A673 (cell line): ENCODE measurements at regions not wholly inside any gene's neighbourhood (a gene's known extent, or its start where the extent isn't known, plus 50 kb on each side); places are given as distances from the start of the nearest gene placed in this dataset.
"Not testable (repeated sequence)": the region's sequence is repeated elsewhere in the genome, so short reads cannot be mapped to it uniquely, and the experiment has no call there.

Source experiments
- BruUV-seq: library from RNA; stranded (reverse); fragments of 400-500 nt; replicated peaks from 2 replicates; lab custom pipeline; 2021; lab: Mats Ljungman, UMichigan
- CTCF ChIA-PET: fragments of 300-600 bp; sonication (Branson Sonifier 250); formaldehyde crosslinking; loops from one replicate; lab custom pipeline; 2022; ENCODE audit warnings: antibody characterized with exemption; lab: Charles Lee
- POLR2A ChIA-PET: fragments of 300-600 bp; sonication (Branson Sonifier 250); formaldehyde crosslinking; loops from one replicate; lab custom pipeline; 2022; ENCODE audit warnings: antibody characterized with exemption; ENCODE audit not compliant: low non-redundant PET; lab: Charles Lee
- DNase-seq: peaks from one replicate; pipeline ENCODE4 v3.0.0-alpha.2; 2015; ENCODE audit warnings: low spot score
- H3K27ac ChIP-seq: fragments of 200-600 bp; sonication (generic); 2 replicates; pipeline ENCODE4 v1.5.1; 2016; ENCODE audit warnings: mixed run types, low read depth, mild to moderate bottlenecking, mixed read lengths, antibody characterized with exemption, low read length; ENCODE audit not compliant: poor library complexity, severe bottlenecking
- H3K27me3 ChIP-seq: fragments of 200-600 bp; sonication (generic); replicated peaks from 2 replicates; pipeline ENCODE4 v1.6.1; 2017; ENCODE audit warnings: mixed run types, low read depth, mild to moderate bottlenecking, mixed read lengths, antibody characterized with exemption, low read length; ENCODE audit not compliant: insufficient read depth, poor library complexity
- H3K36me3 ChIP-seq: fragments of 200-600 bp; sonication (generic); 2 replicates; pipeline ENCODE4 v1.6.1; 2016; ENCODE audit warnings: mixed run types, mild to moderate bottlenecking, mixed read lengths, antibody characterized with exemption, low read length; ENCODE audit not compliant: insufficient read depth, poor library complexity, severe bottlenecking
- H3K4me1 ChIP-seq: fragments of 200-600 bp; sonication (generic); 2 replicates; pipeline ENCODE4 v1.6.1; 2017; ENCODE audit warnings: mixed run types, mild to moderate bottlenecking, mixed read lengths, antibody characterized with exemption, low read length; ENCODE audit not compliant: insufficient read depth, poor library complexity, severe bottlenecking
- H3K4me3 ChIP-seq: fragments of 200-600 bp; sonication (generic); 2 replicates; pipeline ENCODE4 v1.5.1; 2016; ENCODE audit warnings: low read depth, mixed run types, mild to moderate bottlenecking, mixed read lengths, low read length; ENCODE audit not compliant: poor library complexity, severe bottlenecking
- H3K9me3 ChIP-seq: fragments of 200-600 bp; sonication (generic); 2 replicates; pipeline ENCODE4 v1.6.1; 2016; ENCODE audit warnings: mixed run types, low read depth, mild to moderate bottlenecking, mixed read lengths, antibody characterized with exemption, low read length; ENCODE audit not compliant: poor library complexity, severe bottlenecking
- EZH2 ChIP-seq: fragments of 200-600 bp; sonication (generic); IDR thresholded peaks from 2 replicates; pipeline ENCODE4 v1.6.1; 2017; ENCODE audit warnings: borderline replicate concordance, low read depth, mild to moderate bottlenecking, mixed read lengths, antibody characterized with exemption, low read length; ENCODE audit not compliant: poor library complexity, severe bottlenecking
- intact Hi-C: fragments of 100-400 bp; cut with micrococcal nuclease; formaldehyde crosslinking; loops from one replicate; pipeline ENCODE4 v1.10.0; 2022; ENCODE audit not compliant: unreplicated experiment
- TF ChIP-seq, protein P1 (sequence below): fragments of 300-800, 200-600 bp; sonication (generic); conservative IDR thresholded peaks from 2 replicates; pipeline ENCODE4 v1.5.1; 2017; ENCODE audit warnings: low read depth, mild to moderate bottlenecking, antibody characterized with exemption, low read length, moderate library complexity, mixed read lengths

DNA sequence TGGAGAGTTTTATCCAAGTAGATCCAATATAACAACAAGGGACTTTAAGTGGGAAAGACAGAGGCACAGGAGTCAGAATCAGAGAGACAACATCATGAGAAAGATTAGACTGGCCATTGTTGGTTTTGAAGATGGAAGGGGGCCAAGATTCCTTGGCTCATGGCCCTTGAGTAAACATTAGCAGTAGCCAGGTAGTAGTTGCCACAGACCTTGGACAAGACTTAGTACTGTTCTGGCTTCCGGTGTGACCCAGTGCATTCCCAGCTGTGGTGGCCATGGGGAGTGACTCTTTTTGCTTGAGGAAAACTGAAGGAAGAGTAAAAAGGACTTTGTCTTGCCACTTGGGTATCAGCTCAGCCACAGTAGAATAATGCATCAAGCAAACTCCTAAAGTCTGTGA lies 462.2 kb upstream of the CPXCR1 start:
- Histone ChIP-seq H3K36me3 (no peaks in the 10 kb centered on the region), H3K4me3 (no peak overlapping the region), H3K9me3 (peaks cover 6% of the 10 kb centered on the region), H3K27ac (no peak overlapping the region), H3K4me1 (no peaks in the 10 kb centered on the region), H3K27me3 (no peaks in the 10 kb centered on the region)
- ChIA-PET CTCF (no interaction called here), POLR2A (no interaction called here)
- intact Hi-C loops = no loop called here
- no TSS peak for BruUV-seq
- TF ChIP-seq, protein P1, sequence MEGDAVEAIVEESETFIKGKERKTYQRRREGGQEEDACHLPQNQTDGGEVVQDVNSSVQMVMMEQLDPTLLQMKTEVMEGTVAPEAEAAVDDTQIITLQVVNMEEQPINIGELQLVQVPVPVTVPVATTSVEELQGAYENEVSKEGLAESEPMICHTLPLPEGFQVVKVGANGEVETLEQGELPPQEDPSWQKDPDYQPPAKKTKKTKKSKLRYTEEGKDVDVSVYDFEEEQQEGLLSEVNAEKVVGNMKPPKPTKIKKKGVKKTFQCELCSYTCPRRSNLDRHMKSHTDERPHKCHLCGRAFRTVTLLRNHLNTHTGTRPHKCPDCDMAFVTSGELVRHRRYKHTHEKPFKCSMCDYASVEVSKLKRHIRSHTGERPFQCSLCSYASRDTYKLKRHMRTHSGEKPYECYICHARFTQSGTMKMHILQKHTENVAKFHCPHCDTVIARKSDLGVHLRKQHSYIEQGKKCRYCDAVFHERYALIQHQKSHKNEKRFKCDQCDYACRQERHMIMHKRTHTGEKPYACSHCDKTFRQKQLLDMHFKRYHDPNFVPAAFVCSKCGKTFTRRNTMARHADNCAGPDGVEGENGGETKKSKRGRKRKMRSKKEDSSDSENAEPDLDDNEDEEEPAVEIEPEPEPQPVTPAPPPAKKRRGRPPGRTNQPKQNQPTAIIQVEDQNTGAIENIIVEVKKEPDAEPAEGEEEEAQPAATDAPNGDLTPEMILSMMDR = no peak
- no peak for TF ChIP-seq EZH2
- no peak for DNase-seq

DNA sequence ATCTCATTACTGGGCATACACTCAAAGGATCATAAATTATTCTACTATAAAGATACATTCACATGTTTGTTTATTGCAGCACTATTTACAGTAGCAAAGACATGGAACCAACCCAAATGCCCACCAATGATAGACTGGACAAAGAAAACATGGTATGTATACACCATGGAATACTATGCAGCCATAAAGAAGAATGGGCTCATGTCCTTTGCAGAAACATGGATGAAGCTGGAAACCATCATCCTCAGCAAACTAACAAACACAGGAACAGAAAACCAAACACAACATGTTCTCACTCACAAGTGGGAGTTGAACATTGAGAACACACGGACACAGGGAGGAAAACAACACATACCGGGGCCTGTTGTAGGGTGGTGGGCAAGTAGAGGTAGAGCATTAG lies 433.1 kb upstream of the CPXCR1 start:
- H3K4me3 ChIP-seq, H3K36me3 ChIP-seq, BruUV-seq, intact Hi-C loops, DNase-seq, CTCF ChIA-PET, H3K4me1 ChIP-seq, POLR2A ChIA-PET, H3K27ac ChIP-seq, H3K9me3 ChIP-seq, H3K27me3 ChIP-seq: not testable (repeated sequence)

DNA sequence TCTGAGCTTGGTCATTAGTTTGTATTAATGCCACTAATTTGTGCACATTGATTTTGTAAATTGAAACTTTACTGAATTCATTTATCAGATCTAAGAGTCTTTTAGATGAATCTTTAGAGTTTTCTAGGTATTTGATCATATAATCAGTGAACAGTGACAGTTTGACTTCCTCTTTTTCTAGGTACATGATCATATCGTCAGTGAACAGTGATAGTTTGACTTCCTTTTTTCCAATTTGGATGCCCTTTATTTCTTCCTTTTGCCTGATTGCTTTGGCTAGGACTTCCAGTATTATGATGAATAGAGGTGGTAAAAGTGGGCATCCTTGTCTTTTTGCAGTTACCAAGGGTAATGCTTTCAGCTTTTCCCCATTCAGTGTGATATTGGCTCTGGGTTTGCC lies 421.4 kb upstream of the CPXCR1 start:
- H3K4me3 ChIP-seq = no peak overlapping the region
- no peaks in the 10 kb centered on the region for H3K27me3 ChIP-seq
- DNase-seq = no peak
- TF ChIP-seq EZH2 = no peak
- TF ChIP-seq, protein P1 = no peak
- intact Hi-C loops = no loop called here
- no peaks in the 10 kb centered on the region for H3K36me3 ChIP-seq
- BruUV-seq = no TSS peak
- H3K9me3 ChIP-seq = no peaks in the 10 kb centered on the region
- CTCF ChIA-PET = no interaction called here
- H3K4me1 ChIP-seq = no peaks in the 10 kb centered on the region
- POLR2A ChIA-PET = no interaction called here
- no peak overlapping the region for H3K27ac ChIP-seq

DNA sequence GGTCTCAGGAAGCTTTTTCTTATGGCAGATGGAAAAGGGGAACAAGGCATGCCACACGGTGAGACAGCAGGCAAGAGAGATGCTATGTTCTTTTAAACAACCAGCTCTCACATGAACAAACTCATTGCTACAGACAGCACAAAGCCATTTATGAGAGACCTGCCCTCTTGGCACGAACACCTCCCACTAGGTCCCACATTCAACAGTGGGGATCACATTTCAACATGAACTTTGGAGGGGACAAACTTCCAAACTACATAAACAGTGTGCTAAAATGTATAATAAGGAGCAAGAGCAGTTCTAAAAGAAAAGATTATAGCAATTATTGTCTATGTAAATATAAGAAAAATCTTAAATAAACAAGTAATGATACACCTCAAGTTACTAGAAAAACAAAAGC lies 391.8 kb upstream of the CPXCR1 start:
- intact Hi-C loops = no loop called here
- Histone ChIP-seq H3K4me3 (no peak overlapping the region), H3K27me3 (no peaks in the 10 kb centered on the region), H3K4me1 (no peaks in the 10 kb centered on the region), H3K9me3 (peaks cover 4% of the 10 kb centered on the region), H3K36me3 (no peaks in the 10 kb centered on the region), H3K27ac (no peak overlapping the region)
- ChIA-PET POLR2A (no interaction called here), CTCF (no interaction called here)
- TF ChIP-seq, protein P1 = no peak
- TF ChIP-seq EZH2 = no peak
- BruUV-seq = no TSS peak
- no peak for DNase-seq
